Smooth muscle cell (in vitro differentiated cells): ENCODE measurements at regions not wholly inside any gene's neighbourhood (a gene's known extent, or its start where the extent isn't known, plus 50 kb on each side); places are given as distances from the start of the nearest gene placed in this dataset.
A peak's percentile ranks its signal among the peaks of the same experiment; 100 is the strongest.

Experiments
- DNase-seq: peaks from one replicate; lab custom pipeline; 2025; ENCODE audit not compliant: unreplicated experiment; lab: John Stamatoyannopoulos, UW
- H2AFZ ChIP-seq: fragments of 200-600 bp; sonication (generic); 2 replicates; pipeline ENCODE4 v1.6.0; 2016; ENCODE audit warnings: antibody characterized with exemption, low read depth, mild to moderate bottlenecking
- H3F3A ChIP-seq: fragments of 200-600 bp; sonication (generic); 2 replicates; pipeline ENCODE4 v1.6.0; 2017; ENCODE audit warnings: antibody characterized with exemption, low read depth
- H3K27ac ChIP-seq: fragments of 200-600 bp; sonication (generic); 2 replicates; pipeline ENCODE4 v1.5.1; 2016; ENCODE audit warnings: low read depth, mild to moderate bottlenecking
- H3K27me3 ChIP-seq: fragments of 200-600 bp; sonication (generic); 2 replicates; pipeline ENCODE4 v1.6.1; 2016; ENCODE audit warnings: low read depth, mild to moderate bottlenecking
- H3K36me3 ChIP-seq: fragments of 200-600 bp; sonication (generic); 2 replicates; pipeline ENCODE4 v1.5.1; 2016; ENCODE audit warnings: low read depth
- H3K4me1 ChIP-seq: fragments of 200-600 bp; sonication (generic); 2 replicates; pipeline ENCODE4 v1.5.1; 2016; ENCODE audit warnings: low read depth
- H3K4me2 ChIP-seq: fragments of 200-600 bp; sonication (generic); 2 replicates; pipeline ENCODE4 v1.6.0; 2016; ENCODE audit warnings: mild to moderate bottlenecking
- H3K4me3 ChIP-seq: fragments of 200-600 bp; sonication (generic); 2 replicates; pipeline ENCODE4 v1.5.1; 2016; ENCODE audit warnings: mild to moderate bottlenecking
- H3K79me2 ChIP-seq: fragments of 200-600 bp; sonication (generic); 2 replicates; pipeline ENCODE4 v1.6.0; 2016; ENCODE audit warnings: low read depth, mild to moderate bottlenecking
- H3K9ac ChIP-seq: fragments of 200-600 bp; sonication (generic); 2 replicates; pipeline ENCODE4 v1.6.0; 2016; ENCODE audit warnings: low read depth
- H3K9me3 ChIP-seq: fragments of 200-600 bp; sonication (generic); replicated peaks from 2 replicates; pipeline ENCODE4 v1.5.1; 2016; ENCODE audit warnings: low read depth
- H4K20me1 ChIP-seq: fragments of 200-600 bp; sonication (generic); 2 replicates; pipeline ENCODE4 v1.6.0; 2016; ENCODE audit warnings: low read depth
- CTCF ChIP-seq: fragments of 200-600 bp; sonication (generic); IDR thresholded peaks from 2 replicates; pipeline ENCODE4 v1.5.1; 2017; ENCODE audit warnings: borderline replicate concordance, mild to moderate bottlenecking, antibody characterized with exemption; ENCODE audit not compliant: insufficient read depth, poor library complexity, severe bottlenecking
- WGBS: methylation state at CpG from one replicate; pipeline ENCODE4 v1.1.7; 2016; ENCODE audit warnings: low lambda C conversion rate; 5-methylcytosine and 5-hydroxymethylcytosine counted together

GRCh38 chr20:58571356-58571692 lies 56.1 kb upstream of the APCDD1L start:
- Histone ChIP-seq H3K36me3 (no peaks in the 10 kb centered on the region), H3K4me2 (peak overlapping the region; percentile 69), H3K9me3 (no peaks in the 10 kb centered on the region), H4K20me1 (no peaks in the 10 kb centered on the region), H3F3A (no peaks in the 10 kb centered on the region), H3K79me2 (no peaks in the 10 kb centered on the region), H3K4me3 (no peak overlapping the region), H2AFZ (no peak overlapping the region), H3K27ac (peak overlapping the region; percentile 71), H3K9ac (no peak overlapping the region), H3K27me3 (no peaks in the 10 kb centered on the region), H3K4me1 (peaks cover 4% of the 10 kb centered on the region)
- DNase-seq = no peak
- TF ChIP-seq CTCF = no peak
- WGBS = 39% methylated on average over 2 of the region's 2 CpGs

- no peak for TF ChIP-seq CTCF
- Histone ChIP-seq H3K9ac (no peak overlapping the region), H3K4me2 (no peak overlapping the region), H3K4me3 (no peak overlapping the region), H4K20me1 (no peaks in the 10 kb centered on the region), H3K79me2 (no peaks in the 10 kb centered on the region), H3K9me3 (no peaks in the 10 kb centered on the region), H2AFZ (no peak overlapping the region), H3K36me3 (no peaks in the 10 kb centered on the region), H3F3A (no peaks in the 10 kb centered on the region), H3K27ac (no peak overlapping the region), H3K27me3 (no peaks in the 10 kb centered on the region), H3K4me1 (peaks cover 4% of the 10 kb centered on the region)
- no peak for DNase-seq
- WGBS = 90% methylated on average over 15 of the region's 15 CpGs
Observed at GRCh38 chr20:58570204-58570859, 55.1 kb upstream of the APCDD1L start.

GRCh38 chr20:58569241-58570125 lies 54.3 kb upstream of the APCDD1L start:
- WGBS = 90% methylated on average over 28 of the region's 28 CpGs
- TF ChIP-seq CTCF = no peak
- Histone ChIP-seq H2AFZ (no peak overlapping the region), H3K36me3 (no peaks in the 10 kb centered on the region), H3K4me2 (no peak overlapping the region), H3K27ac (no peak overlapping the region), H3K27me3 (no peaks in the 10 kb centered on the region), H3F3A (no peaks in the 10 kb centered on the region), H3K9me3 (no peaks in the 10 kb centered on the region), H3K4me3 (no peak overlapping the region), H3K9ac (no peak overlapping the region), H3K79me2 (no peaks in the 10 kb centered on the region), H3K4me1 (peaks cover 4% of the 10 kb centered on the region), H4K20me1 (no peaks in the 10 kb centered on the region)
- DNase-seq = no peak
